KMS-11 (cell line): ENCODE measurements at regions not wholly inside any gene's neighbourhood (a gene's known extent, or its start where the extent isn't known, plus 50 kb on each side); places are given as distances from the start of the nearest gene placed in this dataset.

Experiments used
- H2AFZ ChIP-seq: fragments of 200-600 bp; sonication (generic); 2 replicates; pipeline ENCODE4 v1.6.1; 2016; ENCODE audit warnings: antibody characterized with exemption, mixed run types, low read depth
- H3K27ac ChIP-seq: fragments of 200-600 bp; sonication (generic); 2 replicates; pipeline ENCODE4 v1.6.1; 2016; ENCODE audit warnings: mild to moderate bottlenecking, mixed run types
- H3K27me3 ChIP-seq: fragments of 200-600 bp; sonication (generic); 2 replicates; pipeline ENCODE4 v1.6.1; 2017; ENCODE audit warnings: mild to moderate bottlenecking, low read depth, mixed run types, moderate library complexity; ENCODE audit not compliant: insufficient read depth
- H3K36me3 ChIP-seq: fragments of 200-600 bp; sonication (generic); 2 replicates; pipeline ENCODE4 v1.6.1; 2017; ENCODE audit warnings: mild to moderate bottlenecking, mixed run types; ENCODE audit not compliant: insufficient read depth
- H3K4me1 ChIP-seq: fragments of 200-600 bp; sonication (generic); 2 replicates; pipeline ENCODE4 v1.6.1; 2016; ENCODE audit warnings: mild to moderate bottlenecking, low read depth, mixed run types; ENCODE audit not compliant: poor library complexity, severe bottlenecking
- H3K4me2 ChIP-seq: fragments of 200-600 bp; sonication (generic); 2 replicates; pipeline ENCODE4 v1.7.0; 2016; ENCODE audit warnings: mild to moderate bottlenecking, mixed run types
- H3K4me3 ChIP-seq: fragments of 200-600 bp; sonication (generic); IDR thresholded peaks from 2 replicates; pipeline ENCODE4 v1.6.1; 2017; ENCODE audit warnings: low read depth, low read length, mixed read lengths; ENCODE audit not compliant: insufficient read depth
- H3K79me2 ChIP-seq: fragments of 200-600 bp; sonication (generic); 2 replicates; pipeline ENCODE4 v1.6.1; 2016; ENCODE audit warnings: low read depth, mixed run types; ENCODE audit not compliant: insufficient read depth
- H3K9ac ChIP-seq: fragments of 200-600 bp; sonication (generic); 2 replicates; pipeline ENCODE4 v1.6.1; 2016; ENCODE audit warnings: mild to moderate bottlenecking, mixed run types
- H4K20me1 ChIP-seq: fragments of 200-600 bp; sonication (generic); 2 replicates; pipeline ENCODE4 v1.6.1; 2016; ENCODE audit warnings: mild to moderate bottlenecking, mixed run types; ENCODE audit not compliant: insufficient read depth
- CTCF ChIP-seq: fragments of 200-600 bp; sonication (generic); conservative IDR thresholded peaks from 2 replicates; pipeline ENCODE4 v1.6.1; 2017; ENCODE audit warnings: low read depth, mild to moderate bottlenecking, antibody characterized with exemption, low read length, moderate library complexity, mixed read lengths

- no peak overlapping the region for H3K27ac ChIP-seq
- H3K9ac ChIP-seq = no peak overlapping the region
- no peaks in the 10 kb centered on the region for H3K27me3 ChIP-seq
- no peak overlapping the region for H3K4me3 ChIP-seq
- no peaks in the 10 kb centered on the region for H3K4me1 ChIP-seq
- no peaks in the 10 kb centered on the region for H3K79me2 ChIP-seq
- no peak for TF ChIP-seq CTCF
- H4K20me1 ChIP-seq = no peaks in the 10 kb centered on the region
- no peak overlapping the region for H2AFZ ChIP-seq
- H3K4me2 ChIP-seq = no peak overlapping the region
- no peaks in the 10 kb centered on the region for H3K36me3 ChIP-seq
Observed at GRCh38 chr2:211281430-211282073, 725.2 kb downstream of the CPS1 start.

- Histone ChIP-seq H3K4me1 (no peaks in the 10 kb centered on the region), H3K4me2 (no peak overlapping the region), H4K20me1 (no peaks in the 10 kb centered on the region), H3K9ac (no peak overlapping the region), H3K27me3 (no peaks in the 10 kb centered on the region), H3K79me2 (no peaks in the 10 kb centered on the region), H3K36me3 (no peaks in the 10 kb centered on the region), H2AFZ (no peak overlapping the region), H3K27ac (no peak overlapping the region), H3K4me3 (no peak overlapping the region)
- no peak for TF ChIP-seq CTCF
Observed at GRCh38 chr2:211302676-211303075, 746.3 kb downstream of the CPS1 start.

GRCh38 chr2:211306929-211307328, 750.5 kb downstream of the CPS1 start:
- Histone ChIP-seq H3K9ac (no peak overlapping the region), H3K27me3 (no peaks in the 10 kb centered on the region), H3K4me2 (no peak overlapping the region), H3K36me3 (no peaks in the 10 kb centered on the region), H3K4me1 (no peaks in the 10 kb centered on the region), H3K79me2 (no peaks in the 10 kb centered on the region), H2AFZ (no peak overlapping the region), H3K4me3 (no peak overlapping the region), H4K20me1 (no peaks in the 10 kb centered on the region), H3K27ac (no peak overlapping the region)
- no peak for TF ChIP-seq CTCF
